ENCODE measurements at regions not wholly inside any gene's neighbourhood (a gene's known extent, or its start where the extent isn't known, plus 50 kb on each side); places are given as distances from the start of the nearest gene placed in this dataset.

DNA sequence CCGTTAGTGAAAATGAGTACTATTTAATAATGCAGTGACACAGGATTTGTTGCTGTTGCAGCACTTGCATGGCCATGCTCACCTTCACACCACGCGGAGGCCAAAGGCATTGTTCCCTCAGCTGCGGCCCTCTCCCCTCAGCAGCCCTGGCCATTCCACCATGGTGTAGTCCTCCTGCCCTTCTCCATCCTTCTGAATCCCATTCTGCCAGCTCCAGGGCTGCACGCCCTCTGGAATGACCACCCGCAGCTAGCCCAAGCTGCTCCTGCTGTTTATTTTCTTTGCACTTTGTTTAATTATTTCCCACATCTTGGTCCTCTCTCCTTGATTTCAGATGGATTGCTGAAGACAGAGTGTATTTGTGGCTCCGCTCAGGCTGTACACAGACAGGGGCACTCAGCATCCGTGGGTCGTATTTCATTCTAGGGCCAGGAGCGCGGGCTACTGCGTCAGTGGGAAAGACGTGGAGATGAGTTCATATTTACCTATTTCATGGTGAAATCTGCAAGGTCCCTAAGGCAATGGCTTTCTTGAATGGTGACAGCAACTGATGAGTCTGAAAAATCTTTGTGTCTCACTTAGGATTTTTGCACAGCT is 81.4 kb upstream of the DUSP22 start:
- peaks cover 24% of the 10 kb centered on the region for H3K36me3 ChIP-seq (replicated peaks; ENCODE audit: low read depth, low read length)
- H2AFZ ChIP-seq (ENCODE audit: low read depth, low read length), result no peak overlapping the region
- H3K9ac ChIP-seq (ENCODE audit: low read length), result peak overlapping the region; percentile 88; the same call in 1 of the 2 replicates
- H3K4me1 ChIP-seq (ENCODE audit: low read length), result peaks cover 82% of the 10 kb centered on the region
- TF ChIP-seq EZH2phosphoT487 (IDR thresholded peaks at IDR 0.05; ENCODE audit: low read depth), result no peak
- TF ChIP-seq, protein P1, sequence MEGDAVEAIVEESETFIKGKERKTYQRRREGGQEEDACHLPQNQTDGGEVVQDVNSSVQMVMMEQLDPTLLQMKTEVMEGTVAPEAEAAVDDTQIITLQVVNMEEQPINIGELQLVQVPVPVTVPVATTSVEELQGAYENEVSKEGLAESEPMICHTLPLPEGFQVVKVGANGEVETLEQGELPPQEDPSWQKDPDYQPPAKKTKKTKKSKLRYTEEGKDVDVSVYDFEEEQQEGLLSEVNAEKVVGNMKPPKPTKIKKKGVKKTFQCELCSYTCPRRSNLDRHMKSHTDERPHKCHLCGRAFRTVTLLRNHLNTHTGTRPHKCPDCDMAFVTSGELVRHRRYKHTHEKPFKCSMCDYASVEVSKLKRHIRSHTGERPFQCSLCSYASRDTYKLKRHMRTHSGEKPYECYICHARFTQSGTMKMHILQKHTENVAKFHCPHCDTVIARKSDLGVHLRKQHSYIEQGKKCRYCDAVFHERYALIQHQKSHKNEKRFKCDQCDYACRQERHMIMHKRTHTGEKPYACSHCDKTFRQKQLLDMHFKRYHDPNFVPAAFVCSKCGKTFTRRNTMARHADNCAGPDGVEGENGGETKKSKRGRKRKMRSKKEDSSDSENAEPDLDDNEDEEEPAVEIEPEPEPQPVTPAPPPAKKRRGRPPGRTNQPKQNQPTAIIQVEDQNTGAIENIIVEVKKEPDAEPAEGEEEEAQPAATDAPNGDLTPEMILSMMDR (IDR thresholded peaks at IDR 0.05; ENCODE audit: low read depth, low read length), result no peak
- H3K27ac ChIP-seq (ENCODE audit: low read length), result peak overlapping the region; percentile 99
- H3K4me2 ChIP-seq (ENCODE audit: low read length), result peak overlapping the region; percentile 77
- peaks cover 4% of the 10 kb centered on the region; the same call in 1 of the 2 replicates for H3K9me3 ChIP-seq (ENCODE audit: insufficient read depth, low read length)
- H3K79me2 ChIP-seq (ENCODE audit: low read length), result no peaks in the 10 kb centered on the region
- no peaks in the 10 kb centered on the region for H3K27me3 ChIP-seq (ENCODE audit: low read depth, low read length)
- H3K4me3 ChIP-seq (ENCODE audit: low read length), result no peak overlapping the region
- no peaks in the 10 kb centered on the region for H4K20me1 ChIP-seq (ENCODE audit: insufficient read depth, low read length)

DNA sequence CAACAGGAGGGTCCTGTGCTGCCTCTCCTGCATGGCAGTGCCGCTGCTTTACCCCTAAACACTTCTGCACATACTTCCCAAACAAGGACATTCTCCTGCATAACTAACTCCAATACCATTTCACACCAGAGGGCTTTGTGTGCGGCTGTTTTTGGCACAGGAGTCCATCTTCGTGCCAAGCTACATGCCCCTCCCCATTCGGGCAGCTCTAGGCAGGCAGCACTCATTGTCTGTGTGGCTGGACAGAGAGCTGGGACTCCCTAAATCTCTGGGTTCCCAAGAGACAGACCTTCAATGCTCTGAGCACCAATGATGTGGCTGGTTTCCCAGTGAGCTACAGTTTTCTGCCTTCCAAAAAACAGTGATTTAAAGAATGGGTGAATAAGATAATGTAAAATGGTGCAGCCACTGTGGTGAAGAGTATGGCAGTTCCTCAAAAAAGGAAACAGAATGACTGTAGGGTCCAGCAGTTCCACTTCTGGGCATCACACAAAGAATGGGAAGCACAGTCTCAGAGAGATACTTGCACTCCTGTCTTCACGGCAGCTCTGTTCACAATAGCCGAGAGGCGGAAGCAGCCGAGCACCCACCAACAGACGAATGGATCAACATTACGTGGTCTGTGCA is 80.3 kb upstream of the DUSP22 start:
- Histone ChIP-seq H3K27ac (ENCODE audit: low read length) (no peak overlapping the region), H3K4me1 (ENCODE audit: low read length) (peaks cover 87% of the 10 kb centered on the region), H3K4me2 (ENCODE audit: low read length) (0 out of 2 replicates have a peak overlapping the region, but pooled peaks have one; percentile 4), H2AFZ (ENCODE audit: low read depth, low read length) (no peak overlapping the region), H3K9me3 (ENCODE audit: insufficient read depth, low read length) (peaks cover 4% of the 10 kb centered on the region; the same call in 1 of the 2 replicates), H3K36me3 (replicated peaks; ENCODE audit: low read depth, low read length) (peaks cover 24% of the 10 kb centered on the region), H3K27me3 (ENCODE audit: low read depth, low read length) (no peaks in the 10 kb centered on the region), H3K4me3 (ENCODE audit: low read length) (no peak overlapping the region), H4K20me1 (ENCODE audit: insufficient read depth, low read length) (no peaks in the 10 kb centered on the region), H3K79me2 (ENCODE audit: low read length) (no peaks in the 10 kb centered on the region), H3K9ac (ENCODE audit: low read length) (no peak overlapping the region)
- TF ChIP-seq, protein P1 (IDR thresholded peaks at IDR 0.05; ENCODE audit: low read depth, low read length), result no peak
- no peak for TF ChIP-seq EZH2phosphoT487 (IDR thresholded peaks at IDR 0.05; ENCODE audit: low read depth)

DNA sequence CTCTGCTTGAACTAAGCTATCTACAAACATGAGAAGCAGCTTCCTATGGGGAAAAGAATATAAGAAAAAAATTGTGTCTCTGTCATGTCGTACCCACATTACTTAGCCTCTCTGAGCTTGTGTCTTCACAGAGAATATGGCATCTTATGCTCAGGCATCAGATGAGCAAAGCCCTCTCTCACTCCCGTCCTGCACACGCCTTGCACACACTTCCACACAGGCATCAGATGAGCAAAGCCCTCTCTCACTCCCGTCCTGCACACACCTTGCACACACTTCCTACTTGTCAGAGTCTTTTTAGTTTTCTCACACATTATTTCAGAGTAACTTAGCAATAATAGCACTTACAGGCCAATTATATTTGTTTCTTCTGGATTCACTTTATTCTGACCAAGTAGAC is 79.0 kb upstream of the DUSP22 start:
- no peak overlapping the region for H2AFZ ChIP-seq (ENCODE audit: low read depth, low read length)
- H3K4me1 ChIP-seq (ENCODE audit: low read length), result peaks cover 88% of the 10 kb centered on the region
- no peak overlapping the region for H3K27ac ChIP-seq (ENCODE audit: low read length)
- no peak overlapping the region for H3K4me3 ChIP-seq (ENCODE audit: low read length)
- H3K9ac ChIP-seq (ENCODE audit: low read length), result no peak overlapping the region
- H3K36me3 ChIP-seq (replicated peaks; ENCODE audit: low read depth, low read length), result peaks cover 24% of the 10 kb centered on the region
- H3K4me2 ChIP-seq (ENCODE audit: low read length), result no peak overlapping the region
- H4K20me1 ChIP-seq (ENCODE audit: insufficient read depth, low read length), result no peaks in the 10 kb centered on the region
- no peaks in the 10 kb centered on the region for H3K27me3 ChIP-seq (ENCODE audit: low read depth, low read length)
- TF ChIP-seq, protein P1 (IDR thresholded peaks at IDR 0.05; ENCODE audit: low read depth, low read length), result no peak
- no peak for TF ChIP-seq EZH2phosphoT487 (IDR thresholded peaks at IDR 0.05; ENCODE audit: low read depth)
- peaks cover 4% of the 10 kb centered on the region; the same call in 1 of the 2 replicates for H3K9me3 ChIP-seq (ENCODE audit: insufficient read depth, low read length)
- H3K79me2 ChIP-seq (ENCODE audit: low read length), result no peaks in the 10 kb centered on the region

DNA sequence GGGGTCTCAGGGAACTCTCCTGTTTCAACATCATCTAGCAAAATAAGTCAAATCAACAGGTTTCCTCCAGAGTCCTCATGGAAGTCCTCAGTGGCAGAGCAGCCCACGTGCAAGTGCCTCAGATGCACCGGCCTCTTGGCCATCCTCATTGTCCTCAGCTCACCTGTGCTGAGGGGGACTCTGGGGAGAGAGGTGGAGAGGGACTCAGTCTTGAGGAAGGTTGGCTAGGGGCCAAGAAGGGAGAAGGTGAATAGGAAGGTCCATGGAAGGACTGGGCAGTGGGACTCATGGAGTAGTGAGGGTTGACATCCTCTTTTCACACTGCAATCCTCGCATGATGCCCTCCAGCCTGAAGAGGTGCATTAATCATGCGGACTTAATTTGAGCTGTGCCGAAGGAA is 77.9 kb upstream of the DUSP22 start:
- no peak overlapping the region for H3K9ac ChIP-seq (ENCODE audit: low read length)
- H2AFZ ChIP-seq (ENCODE audit: low read depth, low read length), result no peak overlapping the region
- peaks cover 87% of the 10 kb centered on the region for H3K4me1 ChIP-seq (ENCODE audit: low read length)
- H3K79me2 ChIP-seq (ENCODE audit: low read length), result no peaks in the 10 kb centered on the region
- H3K4me3 ChIP-seq (ENCODE audit: low read length), result no peak overlapping the region
- H3K27ac ChIP-seq (ENCODE audit: low read length), result no peak overlapping the region
- H3K4me2 ChIP-seq (ENCODE audit: low read length), result no peak overlapping the region
- no peaks in the 10 kb centered on the region for H3K27me3 ChIP-seq (ENCODE audit: low read depth, low read length)
- peaks cover 24% of the 10 kb centered on the region for H3K36me3 ChIP-seq (replicated peaks; ENCODE audit: low read depth, low read length)
- TF ChIP-seq, protein P1 (IDR thresholded peaks at IDR 0.05; ENCODE audit: low read depth, low read length), result no peak
- TF ChIP-seq EZH2phosphoT487 (IDR thresholded peaks at IDR 0.05; ENCODE audit: low read depth), result no peak
- peaks cover 4% of the 10 kb centered on the region; the same call in 1 of the 2 replicates for H3K9me3 ChIP-seq (ENCODE audit: insufficient read depth, low read length)
- no peaks in the 10 kb centered on the region for H4K20me1 ChIP-seq (ENCODE audit: insufficient read depth, low read length)
